ENCODE measurements at regions not wholly inside any gene's neighbourhood (a gene's known extent, or its start where the extent isn't known, plus 50 kb on each side); places are given as distances from the start of the nearest gene placed in this dataset.

- FAIRE-seq = no peak
Observed at GRCh38 chr1:55725378-55725777, 510.2 kb upstream of the USP24 start.

DNA sequence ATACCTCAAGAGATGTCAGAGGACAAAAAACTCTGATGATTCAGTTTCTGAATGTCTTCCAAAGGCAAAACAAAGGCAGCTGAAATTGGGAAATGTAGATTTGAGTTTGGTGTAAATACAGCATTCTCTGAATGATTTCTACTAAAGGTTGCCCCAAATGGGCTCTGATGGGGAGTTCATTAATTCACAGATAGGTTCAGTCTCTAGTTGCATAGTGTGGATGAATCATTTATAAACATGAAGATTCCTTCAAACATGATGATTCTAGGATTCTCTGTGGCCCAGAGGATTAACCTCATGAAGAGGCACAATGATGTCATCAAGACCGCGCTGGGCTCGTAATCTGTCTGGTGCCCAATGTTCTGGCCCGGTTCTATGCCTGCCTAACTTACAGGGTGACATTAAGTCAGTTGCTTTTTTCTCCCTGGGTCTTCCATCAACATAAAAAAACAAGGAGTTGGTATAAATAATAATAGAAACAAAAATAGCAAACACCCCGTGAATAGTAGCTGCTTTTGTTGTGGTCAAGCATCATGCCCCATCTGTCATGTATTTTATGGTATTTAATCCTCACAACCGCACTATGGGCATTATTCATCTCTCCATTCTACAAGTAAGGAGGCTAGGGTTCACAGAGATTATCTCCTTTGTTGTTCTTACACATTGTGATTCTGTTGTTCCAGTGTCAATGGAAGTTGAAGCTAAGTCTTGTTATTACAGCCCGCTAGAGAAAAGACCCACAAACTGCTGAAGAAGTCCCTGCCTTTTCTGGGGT, 509.6 kb upstream of the USP24 start:
- no peak for FAIRE-seq

GRCh38 chr1:55723001-55723400, 507.8 kb upstream of the USP24 start:
- FAIRE-seq = no peak

- FAIRE-seq = no peak
Observed at GRCh38 chr1:55720261-55720660, 505.1 kb upstream of the USP24 start.

GRCh38 chr1:55718758-55719671, 503.9 kb upstream of the USP24 start:
- FAIRE-seq = no peak

DNA sequence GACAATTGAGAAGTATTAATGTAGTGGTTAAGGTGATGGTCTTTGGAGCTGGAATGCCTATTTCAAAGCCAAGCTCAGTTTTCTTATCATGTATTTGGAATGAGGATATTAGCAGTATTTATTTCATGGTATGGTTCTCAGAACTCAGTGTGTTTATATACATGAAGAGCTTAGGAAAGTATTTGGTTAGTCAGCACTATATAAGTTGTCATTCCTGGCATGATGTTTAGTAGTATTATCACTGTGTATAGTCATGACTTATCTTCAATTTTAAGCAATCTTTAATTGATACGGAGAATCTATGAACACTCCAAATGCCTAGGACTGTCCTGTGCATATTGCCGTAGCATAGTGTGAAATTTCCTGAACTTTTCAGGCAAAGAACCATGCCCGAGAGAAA, 501.9 kb upstream of the USP24 start:
- FAIRE-seq = no peak

- FAIRE-seq = no peak
Observed at GRCh38 chr1:55716610-55717009, 501.4 kb upstream of the USP24 start.

- no peak for FAIRE-seq
Observed at GRCh38 chr1:55716151-55716550, 501.0 kb upstream of the USP24 start.

- FAIRE-seq = no peak
Observed at GRCh38 chr1:55714230-55714629, 499.1 kb upstream of the USP24 start.

- FAIRE-seq = no peak
Observed at GRCh38 chr1:55713516-55713915, 498.4 kb upstream of the USP24 start.

DNA sequence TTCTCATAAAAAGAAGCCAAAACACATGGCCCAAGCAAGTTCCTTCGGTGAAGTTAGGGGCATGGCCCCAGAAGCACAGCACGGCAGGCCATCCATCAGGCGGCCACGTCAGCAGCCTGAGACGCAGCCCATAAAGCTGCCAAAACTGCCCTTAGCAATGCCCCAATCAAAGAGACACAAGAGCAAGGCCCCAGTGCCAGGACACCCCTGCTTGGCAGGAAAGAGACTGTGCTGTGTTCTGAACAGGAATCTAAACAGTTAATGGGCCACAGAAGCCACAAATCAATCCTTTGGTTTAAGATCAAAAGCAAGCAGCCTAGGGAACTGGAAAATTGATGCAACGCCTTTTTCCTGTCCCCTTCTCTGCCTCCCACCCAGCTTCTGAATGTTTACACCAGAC, 497.0 kb upstream of the USP24 start:
- FAIRE-seq = no peak

GRCh38 chr1:55708781-55709180, 493.6 kb upstream of the USP24 start:
- FAIRE-seq = no peak

DNA sequence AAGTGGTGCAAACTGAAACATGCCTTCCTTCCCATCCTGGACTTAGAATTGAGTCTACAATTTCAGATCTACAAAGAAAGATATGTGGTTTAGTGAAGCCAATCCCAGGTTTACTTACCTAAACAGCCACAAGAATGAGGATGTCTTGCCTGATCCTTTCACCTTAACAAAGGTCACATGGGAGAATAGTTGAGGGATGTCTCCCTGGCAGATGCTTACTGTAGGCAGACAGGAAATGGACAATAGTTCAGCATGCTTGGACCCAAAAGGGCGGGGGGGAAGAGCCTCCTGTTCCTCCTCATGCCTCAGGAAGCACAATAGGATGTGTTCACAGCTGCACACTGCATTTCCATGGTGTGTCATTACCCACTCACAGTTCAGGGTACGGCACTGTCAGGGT, 492.7 kb upstream of the USP24 start:
- FAIRE-seq = no peak

DNA sequence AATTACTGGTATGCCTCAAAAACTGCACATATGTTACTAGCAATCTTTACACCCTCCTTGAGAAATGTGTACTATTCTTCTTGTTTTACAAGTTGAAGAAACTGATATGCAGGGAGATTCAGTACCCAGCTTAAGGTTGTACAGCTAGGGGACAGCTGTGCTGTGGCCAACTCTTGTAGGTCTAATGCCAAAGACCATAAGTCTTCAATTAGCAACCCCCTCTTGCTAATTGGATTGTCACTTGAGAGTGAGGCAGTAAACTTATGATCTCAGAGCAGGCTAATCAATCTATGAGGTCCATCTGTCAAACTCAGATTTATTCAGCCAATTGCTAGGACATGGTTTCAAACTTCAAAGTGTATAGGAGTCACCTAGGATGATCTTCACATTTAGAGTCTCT, 492.0 kb upstream of the USP24 start:
- no peak for FAIRE-seq

DNA sequence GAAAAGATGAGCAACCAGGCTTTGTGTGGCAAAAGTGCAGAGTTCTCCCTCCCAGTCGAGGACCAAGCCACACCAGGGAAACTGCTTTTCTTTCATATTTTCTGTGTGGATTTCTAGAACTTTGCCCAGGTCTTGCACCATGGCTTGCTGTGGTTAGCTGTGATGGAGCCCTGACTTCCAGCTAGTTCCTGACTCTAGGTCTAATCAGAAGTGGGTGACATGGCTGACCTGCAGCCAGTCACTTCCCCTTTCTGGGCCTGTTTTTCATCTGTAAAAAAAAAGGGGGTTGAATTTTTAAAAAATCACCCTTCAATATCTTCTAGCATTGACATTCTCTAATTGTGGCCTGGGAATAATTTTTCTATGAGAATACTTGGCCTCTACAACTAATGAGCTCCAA, 491.2 kb upstream of the USP24 start:
- no peak for FAIRE-seq

GRCh38 chr1:55703726-55704363, 488.7 kb upstream of the USP24 start:
- no peak for FAIRE-seq

GRCh38 chr1:55702064-55702463, 486.9 kb upstream of the USP24 start:
- no peak for FAIRE-seq

DNA sequence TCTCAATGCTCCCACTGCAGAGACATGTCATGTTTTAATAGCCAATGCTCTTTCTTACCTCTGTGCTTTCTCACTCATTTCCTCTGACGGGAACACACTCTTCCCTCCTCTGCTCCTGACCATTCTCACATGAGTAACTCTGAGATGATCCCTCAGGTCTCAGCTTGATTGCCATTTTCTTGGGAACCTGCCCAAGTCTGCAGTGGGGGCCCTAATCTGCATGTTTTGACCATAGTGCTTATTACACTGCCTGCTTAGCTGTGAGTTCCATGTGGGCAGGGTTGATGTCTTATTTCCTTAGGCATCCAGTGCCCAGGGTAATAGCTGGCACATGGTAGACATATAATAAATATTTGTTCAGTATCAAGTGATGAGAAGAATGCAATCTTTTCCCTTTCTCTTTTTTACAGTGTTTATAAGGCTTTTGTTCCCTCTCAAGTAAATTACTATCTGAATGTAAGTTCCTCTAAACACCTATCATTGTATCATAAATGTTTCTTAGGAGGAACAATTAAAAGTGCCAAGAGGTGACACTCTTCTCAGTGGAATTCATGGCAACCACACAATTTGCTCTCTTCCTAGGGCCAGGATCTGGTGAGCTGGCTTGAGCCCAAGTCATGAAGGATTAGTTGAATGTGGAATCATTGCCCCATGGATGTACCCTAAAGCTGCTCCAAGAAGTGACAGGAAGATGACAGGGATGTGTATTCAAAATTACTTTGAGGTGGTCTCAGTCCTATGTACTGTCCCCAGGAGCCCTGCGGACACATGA, 485.4 kb upstream of the USP24 start:
- no peak for FAIRE-seq

GRCh38 chr1:55699228-55699627, 484.1 kb upstream of the USP24 start:
- no peak for FAIRE-seq

DNA sequence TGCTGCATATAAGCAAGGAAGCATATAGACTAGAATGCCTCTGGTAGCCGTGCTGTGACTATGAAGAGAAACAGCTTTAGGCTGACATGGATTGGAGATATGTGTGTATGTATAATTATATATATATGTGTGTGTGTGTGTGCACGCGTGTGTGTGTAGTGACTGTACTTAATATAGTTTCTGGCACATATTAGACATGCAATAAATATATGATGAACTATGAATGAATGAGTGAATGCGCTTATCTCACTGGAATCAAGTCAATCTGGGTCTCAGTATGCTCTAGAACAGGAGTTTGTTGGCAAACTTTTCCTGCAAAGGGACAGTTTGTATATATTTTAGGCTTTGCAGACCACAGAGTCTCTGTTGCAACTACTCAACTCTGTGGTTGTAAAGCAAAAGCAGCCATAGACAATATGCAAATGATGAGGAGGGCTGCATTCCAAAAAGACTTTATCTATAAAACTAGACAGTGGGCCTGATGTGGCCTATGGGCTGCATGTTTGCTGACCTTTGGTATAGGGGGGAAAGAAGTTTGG, 482.9 kb upstream of the USP24 start:
- no peak for FAIRE-seq

DNA sequence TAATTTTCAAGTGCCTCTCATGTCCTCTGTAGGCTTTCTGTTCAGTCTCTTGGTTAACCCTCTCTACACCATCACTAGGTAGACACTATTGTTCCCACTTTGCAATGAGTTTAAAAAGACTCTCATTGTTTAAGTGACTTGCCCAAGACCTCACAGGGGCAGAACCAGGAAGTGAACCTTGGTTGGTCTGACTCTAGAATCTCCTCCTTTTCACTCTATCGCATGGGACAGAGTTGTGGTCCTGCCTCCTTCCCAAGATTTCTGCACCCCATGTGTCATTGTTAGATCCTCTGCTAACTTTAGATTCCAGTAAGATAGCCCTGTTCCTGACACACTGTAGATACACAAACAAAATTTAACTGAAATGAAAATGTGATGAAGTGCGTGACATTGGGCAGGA, 481.7 kb upstream of the USP24 start:
- no peak for FAIRE-seq

DNA sequence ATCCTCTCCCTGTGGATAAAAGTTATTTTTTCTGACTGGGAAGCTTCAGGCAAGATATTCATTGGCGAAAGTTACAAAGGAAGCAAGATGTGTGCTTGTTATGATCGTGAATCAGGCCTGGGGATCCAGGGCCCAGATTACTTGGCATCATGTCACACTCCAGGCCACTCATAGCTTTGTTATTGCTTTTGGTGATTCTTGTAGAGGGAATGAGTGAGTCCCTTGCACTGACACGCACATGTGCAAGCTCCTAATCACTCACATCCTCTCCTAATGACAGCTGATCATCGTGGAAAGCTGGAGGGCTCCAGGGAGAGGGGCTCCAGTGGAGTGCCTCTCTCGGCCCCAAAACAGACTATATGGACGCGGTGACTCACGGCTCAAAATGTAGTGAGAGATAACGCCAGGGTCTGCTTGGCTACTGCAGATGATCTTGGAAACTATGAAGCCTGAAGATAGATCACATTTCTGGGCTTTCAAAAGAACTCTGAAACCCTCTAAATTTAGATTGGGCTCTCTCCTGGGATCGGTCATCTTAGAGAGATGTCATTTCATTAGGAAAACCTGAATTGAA, 481.1 kb upstream of the USP24 start:
- FAIRE-seq = no peak
